Astrocyte (in vitro differentiated cells and primary cell): ENCODE measurements at regions not wholly inside any gene's neighbourhood (a gene's known extent, or its start where the extent isn't known, plus 50 kb on each side); places are given as distances from the start of the nearest gene placed in this dataset.

ENCODE experiments used
- DNase-seq: peaks from one replicate; pipeline ENCODE4 v3.0.0-alpha.2; 2010; ENCODE audit warnings: low read depth
- FAIRE-seq: peaks from 2 replicates; lab custom pipeline; 2011; peaks lifted over from hg19 to GRCh38; lab: Jason Lieb, UNC
- H2AFZ ChIP-seq: 2 replicates; pipeline ENCODE4 v1.6.0; 2012; ENCODE audit warnings: low read depth, low read length, inconsistent platforms
- H3K27ac ChIP-seq: 2 replicates; pipeline ENCODE4 v1.5.1; 2011; ENCODE audit warnings: low read depth, low read length, inconsistent platforms
- H3K27me3 ChIP-seq: 2 replicates; pipeline ENCODE4 v1.6.0; 2011; ENCODE audit warnings: low read length, inconsistent platforms; ENCODE audit not compliant: insufficient read depth
- H3K36me3 ChIP-seq: 2 replicates; pipeline ENCODE4 v1.5.1; 2011; ENCODE audit warnings: low read length, inconsistent platforms; ENCODE audit not compliant: insufficient read depth
- H3K4me1 ChIP-seq: 2 replicates; pipeline ENCODE4 v1.5.1; 2011; ENCODE audit warnings: low read length, inconsistent platforms; ENCODE audit not compliant: insufficient read depth
- H3K4me2 ChIP-seq: 2 replicates; pipeline ENCODE4 v1.6.0; 2012; ENCODE audit warnings: low read length, inconsistent platforms
- H3K4me3 ChIP-seq: 2 replicates; pipeline ENCODE4 v1.5.1; 2011; ENCODE audit warnings: low read depth, mild to moderate bottlenecking, low read length, inconsistent platforms; ENCODE audit not compliant: insufficient read depth
- H3K79me2 ChIP-seq: 2 replicates; pipeline ENCODE4 v1.6.0; 2012; ENCODE audit warnings: mild to moderate bottlenecking, low read length, inconsistent platforms; ENCODE audit not compliant: insufficient read depth
- H3K9ac ChIP-seq: 2 replicates; pipeline ENCODE4 v1.6.0; 2012; ENCODE audit warnings: mild to moderate bottlenecking, low read length, inconsistent platforms
- H3K9me3 ChIP-seq: 2 replicates; pipeline ENCODE4 v1.5.1; 2012; ENCODE audit warnings: low read depth, mild to moderate bottlenecking, low read length, inconsistent platforms; ENCODE audit not compliant: insufficient read depth
- H4K20me1 ChIP-seq: 2 replicates; pipeline ENCODE4 v1.6.0; 2012; ENCODE audit warnings: low read length, inconsistent platforms; ENCODE audit not compliant: insufficient read depth
- H3K27ac Mint-ChIP-seq: one replicate; pipeline ENCODE4 v1.8.0; 2021; ENCODE audit warnings: mild to moderate bottlenecking, mixed read lengths; ENCODE audit not compliant: unreplicated experiment
- H3K27me3 Mint-ChIP-seq: one replicate; pipeline ENCODE4 v1.8.0; 2021; ENCODE audit warnings: low read depth, mixed read lengths; ENCODE audit not compliant: unreplicated experiment
- H3K36me3 Mint-ChIP-seq: one replicate; pipeline ENCODE4 v1.8.0; 2021; ENCODE audit warnings: low read depth, mixed read lengths; ENCODE audit not compliant: unreplicated experiment
- H3K4me1 Mint-ChIP-seq: one replicate; pipeline ENCODE4 v1.8.0; 2021; ENCODE audit warnings: low read depth, mixed read lengths; ENCODE audit not compliant: unreplicated experiment
- H3K4me3 Mint-ChIP-seq: one replicate; pipeline ENCODE4 v1.8.0; 2021; ENCODE audit warnings: mild to moderate bottlenecking, moderate library complexity, mixed read lengths; ENCODE audit not compliant: unreplicated experiment
- H3K9me3 Mint-ChIP-seq: one replicate; pipeline ENCODE4 v1.8.0; 2021; ENCODE audit warnings: mild to moderate bottlenecking, mixed read lengths; ENCODE audit not compliant: unreplicated experiment
- CTCF ChIP-seq: IDR thresholded peaks from 2 replicates; pipeline ENCODE4 v1.5.1; 2011; ENCODE audit warnings: low read depth, mild to moderate bottlenecking, inconsistent platforms, low read length, moderate library complexity; ENCODE audit not compliant: insufficient read depth
- EZH2 ChIP-seq: IDR thresholded peaks from 2 replicates; pipeline ENCODE4 v1.6.1; 2012; ENCODE audit warnings: mild to moderate bottlenecking, low read length, inconsistent platforms; ENCODE audit not compliant: insufficient read depth

DNA sequence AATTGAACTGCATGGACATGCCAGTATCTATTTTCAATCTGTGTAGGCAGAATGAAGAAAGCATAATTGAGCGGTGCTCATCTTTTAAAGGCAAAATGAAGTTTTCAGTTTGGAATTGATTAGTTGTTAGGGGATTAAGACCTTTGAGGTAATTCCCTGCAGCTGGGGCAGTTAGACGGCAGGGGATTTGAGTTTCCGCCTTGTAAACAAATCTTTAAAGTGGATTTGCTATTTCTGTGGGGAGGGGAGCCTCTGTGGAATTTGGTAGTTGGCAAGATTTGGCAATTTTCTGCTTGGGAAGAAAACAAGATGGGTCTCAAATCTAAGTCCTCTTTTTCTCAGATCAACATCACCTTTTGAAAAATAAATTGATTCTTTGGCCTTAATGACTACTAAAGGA, 212.5 kb upstream of the CNTN6 start:
- TF ChIP-seq EZH2 = no peak
- no peak for TF ChIP-seq CTCF
- Histone ChIP-seq H3K27me3 (no peaks in the 10 kb centered on the region), H4K20me1 (no peaks in the 10 kb centered on the region), H3K79me2 (no peaks in the 10 kb centered on the region), H3K27ac (no peak overlapping the region), H3K4me2 (no peak overlapping the region), H3K9me3 (no peaks in the 10 kb centered on the region), H2AFZ (no peak overlapping the region), H3K4me3 (no peak overlapping the region), H3K4me1 (no peaks in the 10 kb centered on the region), H3K36me3 (no peaks in the 10 kb centered on the region), H3K9ac (no peak overlapping the region)
- Mint-ChIP-seq H3K4me1 (no peaks in the 10 kb centered on the region), H3K27me3 (no peaks in the 10 kb centered on the region), H3K27ac (no peak overlapping the region), H3K9me3 (peaks cover 8% of the 10 kb centered on the region), H3K36me3 (no peaks in the 10 kb centered on the region), H3K4me3 (no peak overlapping the region)
- DNase-seq (no peak), FAIRE-seq (no peak)

DNA sequence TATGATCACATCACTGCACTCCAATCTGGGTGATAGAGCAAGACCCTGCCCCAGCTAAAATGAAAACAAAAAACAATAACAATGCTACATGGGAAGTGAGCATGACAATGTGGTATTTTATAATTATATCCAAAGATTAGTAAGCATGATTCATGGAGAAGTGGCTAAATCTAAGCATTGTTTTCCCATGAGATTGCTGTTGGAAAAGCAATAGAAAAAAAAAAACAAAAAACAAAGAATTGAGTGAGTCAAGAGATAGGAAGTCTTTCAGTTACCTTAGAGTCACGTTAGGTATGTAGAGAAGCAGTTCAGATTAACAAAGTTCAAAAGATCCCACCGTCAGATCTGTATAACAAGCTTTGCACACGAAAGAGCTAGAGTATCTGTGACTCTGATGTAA, 210.3 kb upstream of the CNTN6 start:
- Histone ChIP-seq H3K36me3 (no peaks in the 10 kb centered on the region), H3K9ac (no peak overlapping the region), H3K4me3 (no peak overlapping the region), H3K4me2 (peak overlapping the region; percentile 29), H4K20me1 (no peaks in the 10 kb centered on the region), H3K9me3 (no peaks in the 10 kb centered on the region), H3K4me1 (no peaks in the 10 kb centered on the region), H2AFZ (no peak overlapping the region), H3K79me2 (no peaks in the 10 kb centered on the region), H3K27ac (peak overlapping the region; percentile 54), H3K27me3 (no peaks in the 10 kb centered on the region)
- Mint-ChIP-seq H3K36me3 (no peaks in the 10 kb centered on the region), H3K27ac (no peak overlapping the region), H3K27me3 (no peaks in the 10 kb centered on the region), H3K4me1 (no peaks in the 10 kb centered on the region), H3K9me3 (peaks cover 8% of the 10 kb centered on the region), H3K4me3 (no peak overlapping the region)
- DNase-seq = peak; percentile 14
- FAIRE-seq = no peak
- TF ChIP-seq EZH2 (no peak), CTCF (no peak)

DNA sequence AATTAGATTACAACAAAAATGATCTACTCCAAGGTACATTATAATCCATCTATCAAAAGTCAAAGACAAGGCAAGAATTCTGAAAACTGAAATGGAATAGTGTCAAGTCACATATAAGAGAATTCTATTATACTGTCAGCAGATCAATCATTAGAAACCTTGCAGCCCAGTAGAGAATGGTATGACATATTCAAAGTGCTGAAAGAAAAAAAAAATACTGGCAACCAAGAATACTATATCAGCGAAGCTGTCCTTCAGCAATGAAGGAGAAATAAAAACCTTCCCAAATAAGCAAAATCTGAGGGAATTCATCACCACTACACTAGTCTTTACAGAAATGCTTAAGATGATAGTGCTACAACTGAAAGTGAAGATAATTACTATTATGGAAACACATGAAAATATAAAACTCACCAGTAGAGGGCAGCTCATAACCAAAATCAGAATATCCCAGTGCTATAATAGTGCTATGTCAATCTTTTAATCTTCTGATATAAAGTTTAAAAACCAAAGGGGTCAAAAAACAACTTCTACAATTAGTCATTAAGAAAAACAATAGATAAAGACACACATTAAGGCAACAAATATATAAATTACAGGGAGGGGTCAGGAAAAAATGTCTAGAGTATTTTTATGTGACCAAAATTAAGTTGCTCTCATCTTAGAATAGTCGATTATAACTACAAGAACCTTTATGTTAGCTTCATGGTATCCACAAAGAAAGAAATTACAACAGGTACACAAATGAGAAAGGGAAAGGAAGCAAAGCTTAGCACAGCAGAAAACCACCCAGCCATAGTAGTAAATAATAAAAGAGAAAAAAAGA, 190.7 kb upstream of the CNTN6 start:
- TF ChIP-seq EZH2 (no peak), CTCF (peak; percentile 41)
- Histone ChIP-seq H3K4me3 (no peak overlapping the region), H3K27me3 (no peaks in the 10 kb centered on the region), H2AFZ (no peak overlapping the region), H3K27ac (no peak overlapping the region), H3K4me1 (no peaks in the 10 kb centered on the region), H3K36me3 (no peaks in the 10 kb centered on the region), H3K79me2 (no peaks in the 10 kb centered on the region), H3K9ac (no peak overlapping the region), H3K4me2 (no peak overlapping the region), H3K9me3 (no peaks in the 10 kb centered on the region), H4K20me1 (no peaks in the 10 kb centered on the region)
- H3K9me3 Mint-ChIP-seq = peaks cover 1% of the 10 kb centered on the region
- H3K4me3 Mint-ChIP-seq = no peak overlapping the region
- FAIRE-seq (no peak), DNase-seq (no peak)
- no peaks in the 10 kb centered on the region for H3K27me3 Mint-ChIP-seq
- no peaks in the 10 kb centered on the region for H3K36me3 Mint-ChIP-seq
- H3K27ac Mint-ChIP-seq = no peak overlapping the region
- no peaks in the 10 kb centered on the region for H3K4me1 Mint-ChIP-seq
